Breast epithelium (tissue), 4 donors: ENCODE measurements at regions not wholly inside any gene's neighbourhood (a gene's known extent, or its start where the extent isn't known, plus 50 kb on each side); places are given as distances from the start of the nearest gene placed in this dataset.

Source experiments
- DNase-seq, 2 donors: peaks; one replicate each; pipeline ENCODE4 v3.0.0-alpha.2; 2019; ENCODE audit warnings: low spot score in 2 of 2
- H3K27ac ChIP-seq, 2 donors: fragments of 200-600 bp; sonication (generic) in 1 of 2; one replicate each; pipeline ENCODE4 v1.5.1; 2016 to 2019; ENCODE audit warnings: mild to moderate bottlenecking in 1 of 2
- H3K27me3 ChIP-seq, 2 donors: fragments of 200-600 bp; sonication (generic) in 1 of 2; one replicate each; pipeline versions ENCODE4 v1.5.1 to v1.6.0; 2017 to 2019; ENCODE audit warnings: control low read depth in 1 of 2, mild to moderate bottlenecking in 1 of 2
- H3K36me3 ChIP-seq: fragments of 200-600 bp; one replicate; pipeline ENCODE4 v1.5.1; 2019
- H3K4me1 ChIP-seq, 2 donors: fragments of 200-600 bp; sonication (generic); one replicate each; pipeline ENCODE4 v1.5.1; 2016 to 2019; ENCODE audit warnings: control low read depth in 1 of 2
- H3K4me3 ChIP-seq, 3 donors: fragments of 200-600 bp; sonication (generic); 1 replicate in 2 of 3; 2 replicates in 1 of 3; pipeline ENCODE4 v1.5.1; 2016 to 2019; ENCODE audit warnings: mild to moderate bottlenecking in 3 of 3, moderate library complexity in 2 of 3
- H3K9me3 ChIP-seq, 2 donors: fragments of 200-600 bp; sonication (generic) in 1 of 2; one replicate each; pipeline ENCODE4 v1.5.1; 2016 to 2019; ENCODE audit warnings: control low read depth in 1 of 2
- CTCF ChIP-seq, 3 donors: fragments of 450-650 bp; IDR thresholded peaks; one replicate each; pipeline ENCODE4 v1.5.1; 2016 to 2017; ENCODE audit warnings: antibody characterized with exemption in 3 of 3, mild to moderate bottlenecking in 3 of 3, moderate library complexity in 3 of 3
- POLR2A ChIP-seq: fragments of 450-650 bp; IDR thresholded peaks from one replicate; pipeline ENCODE4 v1.6.1; 2016; ENCODE audit warnings: antibody characterized with exemption, mild to moderate bottlenecking, moderate library complexity
- POLR2AphosphoS5 ChIP-seq, 3 donors: sonication (generic); formaldehyde crosslinking; IDR thresholded peaks; one replicate each; pipeline ENCODE4 v1.6.1; 2017; ENCODE audit warnings: antibody characterized with exemption in 3 of 3
- intact Hi-C: fragments of 100-400 bp; cut with DNase I; formaldehyde crosslinking; loops from one replicate; pipeline ENCODE4 v1.15.1; 2023; ENCODE audit warnings: low total_unique reads

GRCh38 chr7:112887337-112887736 is 97.1 kb upstream of the TMEM168 start:
- Histone ChIP-seq H3K4me3 (no peak overlapping the region), H3K27ac (no peak overlapping the region), H3K4me1 (no peaks in the 10 kb centered on the region), H3K27me3 (no peaks in the 10 kb centered on the region), H3K9me3 (no peaks in the 10 kb centered on the region), H3K36me3 (no peaks in the 10 kb centered on the region)
- intact Hi-C loops: no loop called here
- no peak for TF ChIP-seq POLR2A
- no peak for TF ChIP-seq POLR2AphosphoS5 (IDR thresholded peaks at IDR 0.05)
- no peak for TF ChIP-seq CTCF (IDR thresholded peaks at IDR 0.05)
- no peak for DNase-seq

- H3K27ac ChIP-seq: no peak overlapping the region
- no peak overlapping the region for H3K4me3 ChIP-seq
- H3K36me3 ChIP-seq: no peaks in the 10 kb centered on the region
- TF ChIP-seq CTCF (IDR thresholded peaks at IDR 0.05) (no peak), POLR2AphosphoS5 (IDR thresholded peaks at IDR 0.05) (no peak), POLR2A (no peak)
- no peaks in the 10 kb centered on the region for H3K4me1 ChIP-seq
- DNase-seq: no peak
- H3K9me3 ChIP-seq: no peaks in the 10 kb centered on the region
- intact Hi-C loops: no loop called here
- no peaks in the 10 kb centered on the region for H3K27me3 ChIP-seq
Measured at GRCh38 chr7:112886208-112886607, 96.0 kb upstream of the TMEM168 start.

- Histone ChIP-seq H3K36me3 (no peaks in the 10 kb centered on the region), H3K27me3 (no peaks in the 10 kb centered on the region), H3K9me3 (no peaks in the 10 kb centered on the region), H3K4me3 (no peak overlapping the region), H3K4me1 (no peaks in the 10 kb centered on the region), H3K27ac (no peak overlapping the region)
- TF ChIP-seq POLR2A: no peak
- TF ChIP-seq POLR2AphosphoS5 (IDR thresholded peaks at IDR 0.05): no peak
- TF ChIP-seq CTCF (IDR thresholded peaks at IDR 0.05): no peak
- DNase-seq: no peak
- intact Hi-C loops: no loop called here
Measured at GRCh38 chr7:112882991-112883390, 92.8 kb upstream of the TMEM168 start.

GRCh38 chr7:112882511-112882910 is 92.3 kb upstream of the TMEM168 start:
- no peaks in the 10 kb centered on the region for H3K4me1 ChIP-seq
- H3K9me3 ChIP-seq: no peaks in the 10 kb centered on the region
- no peaks in the 10 kb centered on the region for H3K36me3 ChIP-seq
- H3K27ac ChIP-seq: no peak overlapping the region
- no peak for TF ChIP-seq POLR2AphosphoS5 (IDR thresholded peaks at IDR 0.05)
- no peak for TF ChIP-seq CTCF (IDR thresholded peaks at IDR 0.05)
- no peak for DNase-seq
- H3K4me3 ChIP-seq: no peak overlapping the region
- intact Hi-C loops: no loop called here
- no peaks in the 10 kb centered on the region for H3K27me3 ChIP-seq

- intact Hi-C loops: no loop called here
- DNase-seq: no peak
- Histone ChIP-seq H3K36me3 (no peaks in the 10 kb centered on the region), H3K9me3 (no peaks in the 10 kb centered on the region), H3K27me3 (no peaks in the 10 kb centered on the region), H3K4me3 (no peak overlapping the region), H3K27ac (no peak overlapping the region), H3K4me1 (no peaks in the 10 kb centered on the region)
- TF ChIP-seq POLR2A (no peak), CTCF (IDR thresholded peaks at IDR 0.05) (no peak), POLR2AphosphoS5 (IDR thresholded peaks at IDR 0.05) (no peak)
Measured at GRCh38 chr7:112882022-112882421, 91.8 kb upstream of the TMEM168 start.
